GM12878 (cell line): ENCODE measurements at regions not wholly inside any gene's neighbourhood (a gene's known extent, or its start where the extent isn't known, plus 50 kb on each side); places are given as distances from the start of the nearest gene placed in this dataset.

Source experiments
- ATAC-seq: fragments of 200-7000 bp; cut with Tn5 transposase; 3 replicates; pipeline ENCODE4 v1.9.1; 2020; ENCODE audit warnings: mild to moderate bottlenecking, moderate library complexity
- BruUV-seq: library from RNA; stranded (reverse); fragments of 400-500 nt; replicated peaks from 2 replicates; lab custom pipeline; 2021; lab: Mats Ljungman, UMichigan
- CTCF ChIA-PET: fragments of 300-600 bp; sonication (Branson Sonifier 250); formaldehyde crosslinking; extraction: SDS; loops from one replicate; lab custom pipeline; 2021; ENCODE audit warnings: inconsistent platforms; lab: Yijun Ruan, JAX
- POLR2A ChIA-PET: fragments of 350-600 bp; formaldehyde crosslinking; extraction: SDS; loops from one replicate; lab custom pipeline; 2021; ENCODE audit warnings: inconsistent platforms; lab: Charles Lee
- RAD21 ChIA-PET: fragments of 300-600 bp; sonication (Branson Sonifier 250); formaldehyde crosslinking; loops from one replicate; lab custom pipeline; 2023; ENCODE audit warnings: antibody characterized with exemption; ENCODE audit not compliant: unreplicated experiment; lab: Charles Lee
- SMC1A ChIA-PET: fragments of 300-600 bp; sonication (Branson Sonifier 250); formaldehyde crosslinking; loops from one replicate; lab custom pipeline; 2023; ENCODE audit not compliant: unreplicated experiment, uncharacterized antibody; lab: Charles Lee
- DNase-seq: peaks from one replicate; pipeline ENCODE4 v3.0.0-alpha.2; 2011; ENCODE audit warnings: low read depth, low spot score
- FAIRE-seq: peaks from 3 replicates; lab custom pipeline; 2011; peaks lifted over from hg19 to GRCh38; lab: Jason Lieb, UNC
- H2AFZ ChIP-seq: 2 replicates; pipeline ENCODE4 v1.6.0; 2011; ENCODE audit warnings: low read depth, low read length, control low read depth; ENCODE audit not compliant: control insufficient read depth
- H3K27ac ChIP-seq: 2 replicates; pipeline ENCODE4 v1.5.1; 2011; ENCODE audit warnings: control low read depth; ENCODE audit not compliant: control insufficient read depth, insufficient read depth
- H3K27me3 ChIP-seq, 2 experiments: replicated peaks in 1 of 2; 2 replicates each; pipeline versions ENCODE4 v1.6.0 to v1.6.1; 2011; ENCODE audit warnings: low read length in 1 of 2; ENCODE audit not compliant: control insufficient read depth in 2 of 2, insufficient read depth in 2 of 2
- H3K36me3 ChIP-seq, 2 experiments: 2 replicates each; pipeline ENCODE4 v1.5.1; 2011; ENCODE audit warnings: low read length in 1 of 2; ENCODE audit not compliant: control insufficient read depth in 2 of 2, insufficient read depth in 2 of 2
- H3K4me1 ChIP-seq: 2 replicates; pipeline ENCODE4 v1.6.1; 2011; ENCODE audit warnings: mild to moderate bottlenecking, low read length, moderate library complexity, mixed read lengths; ENCODE audit not compliant: control insufficient read depth, insufficient read depth
- H3K4me2 ChIP-seq: 2 replicates; pipeline ENCODE4 v1.6.0; 2011; ENCODE audit warnings: control low read depth; ENCODE audit not compliant: control insufficient read depth, insufficient read depth
- H3K4me3 ChIP-seq: fragments of 200-600 bp; sonication (generic); 2 replicates; pipeline ENCODE4 v1.5.1; 2016
- H3K79me2 ChIP-seq: 2 replicates; pipeline ENCODE4 v1.6.0; 2011; ENCODE audit warnings: low read length; ENCODE audit not compliant: control insufficient read depth, insufficient read depth
- H3K9ac ChIP-seq: 2 replicates; pipeline ENCODE4 v1.8.0; 2011; ENCODE audit warnings: low read length, control low read depth, mixed read lengths; ENCODE audit not compliant: control insufficient read depth, insufficient read depth
- H3K9me3 ChIP-seq: replicated peaks from 3 replicates; pipeline ENCODE4 v1.5.1; 2011; ENCODE audit warnings: mild to moderate bottlenecking, low read length; ENCODE audit not compliant: control insufficient read depth, insufficient read depth
- H4K20me1 ChIP-seq: 2 replicates; pipeline ENCODE4 v1.6.0; 2011; ENCODE audit not compliant: control insufficient read depth, insufficient read depth
- ATF2 ChIP-seq: IDR thresholded peaks from 2 replicates; pipeline ENCODE4 v1.6.1; 2012; ENCODE audit warnings: low read length, inconsistent platforms
- BHLHE40 ChIP-seq, 2 experiments: fragments of 450-650 bp in 1 of 2; IDR thresholded peaks; 2 replicates each; pipeline ENCODE4 v1.6.1; 2011 to 2017; ENCODE audit warnings: low read depth in 2 of 2, borderline replicate concordance in 1 of 2, improper control_type of control experiment in 1 of 2, low read length in 1 of 2, mild to moderate bottlenecking in 1 of 2
- CEBPB ChIP-seq, 2 experiments: fragments of 150-350 bp in 1 of 2; IDR thresholded peaks; 2 replicates each; pipeline ENCODE4 v1.6.1; 2012 to 2014; ENCODE audit warnings: low read depth in 2 of 2, low read length in 2 of 2, borderline replicate concordance in 1 of 2, inconsistent platforms in 1 of 2
- FOS ChIP-seq: IDR thresholded peaks from 3 replicates; pipeline ENCODE4 v1.6.1; 2011; ENCODE audit warnings: borderline replicate concordance; ENCODE audit not compliant: insufficient read length; ENCODE audit errors: extremely low read depth
- HDAC2 ChIP-seq: fragments of 200-600 bp; sonication (generic); IDR thresholded peaks from 2 replicates; pipeline ENCODE4 v1.6.1; 2017
- HSF1 ChIP-seq: fragments of 150-350 bp; IDR thresholded peaks from 2 replicates; pipeline ENCODE4 v1.6.1; 2014; ENCODE audit warnings: mild to moderate bottlenecking, low read depth, low read length
- LARP7 ChIP-seq: fragments of 450-650 bp; IDR thresholded peaks from 2 replicates; pipeline ENCODE4 v1.6.1; 2017; ENCODE audit warnings: mild to moderate bottlenecking
- MYC ChIP-seq: IDR thresholded peaks from 2 replicates; pipeline ENCODE4 v1.6.1; 2011; ENCODE audit warnings: mild to moderate bottlenecking, low read length, moderate library complexity, inconsistent platforms; ENCODE audit not compliant: insufficient read depth, insufficient replicate concordance, insufficient read length, severe bottlenecking
- NR2C1 ChIP-seq: fragments of 450-650 bp; IDR thresholded peaks from 2 replicates; pipeline ENCODE4 v1.6.1; 2017; ENCODE audit warnings: antibody characterized with exemption, mild to moderate bottlenecking, moderate library complexity
- POLR2A ChIP-seq: IDR thresholded peaks from 2 replicates; pipeline ENCODE4 v1.6.1; 2011; ENCODE audit warnings: low read depth, mild to moderate bottlenecking, low read length
- RCOR1 ChIP-seq: conservative IDR thresholded peaks from 2 replicates; pipeline ENCODE4 v1.6.1; 2012; ENCODE audit warnings: low read depth, low read length, improper control_type of control experiment
- REST ChIP-seq: IDR thresholded peaks from 2 replicates; pipeline ENCODE4 v1.6.1; 2012; ENCODE audit warnings: mild to moderate bottlenecking, low read depth, low read length
- TAF1 ChIP-seq: IDR thresholded peaks from 2 replicates; pipeline ENCODE4 v1.6.1; 2011; ENCODE audit warnings: mild to moderate bottlenecking, low read depth, low read length, borderline replicate concordance
- TCF3 ChIP-seq: IDR thresholded peaks from 2 replicates; pipeline ENCODE4 v1.6.1; 2012; ENCODE audit warnings: low read depth, mild to moderate bottlenecking, low read length, borderline replicate concordance; ENCODE audit not compliant: insufficient read depth
- WRNIP1 ChIP-seq: IDR thresholded peaks from 2 replicates; pipeline ENCODE4 v1.6.1; 2011; ENCODE audit warnings: low read depth, low read length, improper control_type of control experiment, borderline replicate concordance
- ZNF622 ChIP-seq: fragments of 450-650 bp; IDR thresholded peaks from 2 replicates; pipeline ENCODE4 v1.6.1; 2017; ENCODE audit warnings: mild to moderate bottlenecking, inconsistent platforms
- WGBS: methylation state at CpG from one replicate; pipeline ENCODE4 v1.1.6; 2016; ENCODE audit warnings: low lambda C conversion rate; ENCODE audit not compliant: insufficient replicate concordance, insufficient coverage; ENCODE audit errors: missing lambda C conversion rate; 5-methylcytosine and 5-hydroxymethylcytosine counted together
- in situ Hi-C: fragments of 300-500 bp; cut with MboI; formaldehyde crosslinking; loops from 9 replicates; pipeline ENCODE4 v1.14.3; 2018; ENCODE audit warnings: mixed read lengths
- intact Hi-C: fragments of 100-400 bp; cut with micrococcal nuclease; formaldehyde crosslinking; loops from one replicate; pipeline ENCODE4 v1.14.2; 2022; ENCODE audit not compliant: unreplicated experiment

GRCh38 chr5:58106754-58107410 is 353.0 kb downstream of the PLK2 start:
- in situ Hi-C loops (no loop called here), intact Hi-C loops (no loop called here)
- POLR2A ChIA-PET: no interaction called here
- Histone ChIP-seq H4K20me1 (no peaks in the 10 kb centered on the region), H3K4me1 (no peaks in the 10 kb centered on the region), H3K9ac (no peak overlapping the region), H3K36me3 (no peaks in the 10 kb centered on the region), H3K27ac (no peak overlapping the region), H2AFZ (no peak overlapping the region), H3K4me3 (no peak overlapping the region), H3K27me3 (no peaks in the 10 kb centered on the region; a peak in 1 of 4 replicates), H3K9me3 (no peaks in the 10 kb centered on the region), H3K79me2 (no peaks in the 10 kb centered on the region), H3K4me2 (no peak overlapping the region)
- ATAC-seq: no peak
- FAIRE-seq: no peak
- CTCF ChIA-PET: interaction anchor here (0.9 kb wide), 1 partner anchor 9 kb away, joined by 3 read pairs; no protein-coding TSS in a partner anchor
- 18% methylated on average over 3 of the region's 3 CpGs for WGBS
- RAD21 ChIA-PET: no interaction called here
- no peak for DNase-seq
- TF ChIP-seq MYC: no peak
- no peak for TF ChIP-seq HDAC2
- TF ChIP-seq NR2C1: no peak
- no peak for TF ChIP-seq ZNF622
- no peak for TF ChIP-seq CEBPB (IDR thresholded peaks at IDR 0.05; ENCODE audit: borderline replicate concordance in 1 of 2, low read depth in 2 of 2, low read length in 2 of 2)
- TF ChIP-seq RCOR1: no peak
- no peak for TF ChIP-seq POLR2A
- no peak for TF ChIP-seq LARP7
- TF ChIP-seq HSF1: no peak
- TF ChIP-seq BHLHE40 (IDR thresholded peaks at IDR 0.05; ENCODE audit: borderline replicate concordance in 1 of 2, low read depth in 2 of 2, low read length in 1 of 2): no peak
- TF ChIP-seq TCF3: no peak
- TF ChIP-seq WRNIP1: no peak
- no peak for TF ChIP-seq TAF1
- TF ChIP-seq FOS: no peak
- TF ChIP-seq ATF2: no peak
- TF ChIP-seq REST: no peak
- no TSS peak for BruUV-seq
- SMC1A ChIA-PET: no interaction called here
